ENCODE measurements at regions not wholly inside any gene's neighbourhood (a gene's known extent, or its start where the extent isn't known, plus 50 kb on each side); places are given as distances from the start of the nearest gene placed in this dataset.

GRCh38 chr5:164235300-164235891 is 730.0 kb downstream of the MAT2B start:
- no peak for TF ChIP-seq CHD2 (IDR thresholded peaks at IDR 0.05; ENCODE audit: borderline replicate concordance, low read depth, low read length)
- TF ChIP-seq CTCF (IDR thresholded peaks at IDR 0.05 in 2 of 3, conservative IDR thresholded peaks at IDR 0.05 in 1 of 3; ENCODE audit: control insufficient read depth in 2 of 3, extremely low read depth in 1 of 3, insufficient read depth in 1 of 3, low read depth in 3 of 3, low read length in 3 of 3): no peak
- TF ChIP-seq ETV6 (conservative IDR thresholded peaks at IDR 0.05 in 1 of 2, IDR thresholded peaks at IDR 0.05 in 1 of 2; ENCODE audit: borderline replicate concordance in 1 of 2, low read depth in 1 of 2): no peak
- TF ChIP-seq EP300 (IDR thresholded peaks at IDR 0.05; ENCODE audit: borderline replicate concordance in 1 of 2, control insufficient read depth in 1 of 2, low read depth in 2 of 2, low read length in 2 of 2): no peak
- TF ChIP-seq PRDM15 (CRISPR knock-in tag; IDR thresholded peaks at IDR 0.05): no peak

All from GM12878 (cell line).